GM23248 (cell line): ENCODE measurements at regions not wholly inside any gene's neighbourhood (a gene's known extent, or its start where the extent isn't known, plus 50 kb on each side); places are given as distances from the start of the nearest gene placed in this dataset.

Experiments used
- DNase-seq: peaks from one replicate; pipeline ENCODE4 v3.0.0-alpha.2; 2015
- H2AFZ ChIP-seq: fragments of 200-600 bp; sonication (generic); 2 replicates; pipeline ENCODE4 v1.6.1; 2016; ENCODE audit warnings: antibody characterized with exemption
- H3F3A ChIP-seq: fragments of 200-600 bp; sonication (generic); 2 replicates; pipeline ENCODE4 v1.6.1; 2016; ENCODE audit warnings: mild to moderate bottlenecking, antibody characterized with exemption, mixed run types; ENCODE audit not compliant: insufficient read depth
- H3K27ac ChIP-seq: fragments of 200-600 bp; sonication (generic); 2 replicates; pipeline ENCODE4 v1.5.1; 2016; ENCODE audit warnings: mild to moderate bottlenecking
- H3K27me3 ChIP-seq: fragments of 200-600 bp; sonication (generic); replicated peaks from 2 replicates; pipeline ENCODE4 v1.6.1; 2016; ENCODE audit warnings: mild to moderate bottlenecking; ENCODE audit not compliant: insufficient read depth
- H3K36me3 ChIP-seq: fragments of 200-600 bp; sonication (generic); 2 replicates; pipeline ENCODE4 v1.6.1; 2016; ENCODE audit warnings: low read depth, mild to moderate bottlenecking
- H3K4me1 ChIP-seq: fragments of 200-600 bp; sonication (generic); 2 replicates; pipeline ENCODE4 v1.6.1; 2016; ENCODE audit warnings: mild to moderate bottlenecking; ENCODE audit not compliant: insufficient read depth
- H3K4me2 ChIP-seq: fragments of 200-600 bp; sonication (generic); one replicate; pipeline ENCODE4 v1.6.1; 2016; ENCODE audit warnings: mild to moderate bottlenecking; ENCODE audit not compliant: unreplicated experiment
- H3K4me3 ChIP-seq: fragments of 200-600 bp; sonication (generic); 2 replicates; pipeline ENCODE4 v1.5.1; 2016; ENCODE audit warnings: mild to moderate bottlenecking
- H3K79me2 ChIP-seq: fragments of 200-600 bp; sonication (generic); 2 replicates; pipeline ENCODE4 v1.6.1; 2016; ENCODE audit warnings: mild to moderate bottlenecking; ENCODE audit not compliant: insufficient read depth
- H3K9ac ChIP-seq: fragments of 200-600 bp; sonication (generic); 2 replicates; pipeline ENCODE4 v1.6.1; 2016; ENCODE audit warnings: mild to moderate bottlenecking
- H3K9me2 ChIP-seq: fragments of 200-600 bp; sonication (generic); 2 replicates; pipeline ENCODE4 v1.6.1; 2016; ENCODE audit warnings: mixed run types, mild to moderate bottlenecking, moderate library complexity; ENCODE audit not compliant: insufficient read depth
- H3K9me3 ChIP-seq: fragments of 200-600 bp; sonication (generic); one replicate; pipeline ENCODE4 v1.6.1; 2017; ENCODE audit warnings: low read depth
- H4K20me1 ChIP-seq: fragments of 200-600 bp; sonication (generic); 2 replicates; pipeline ENCODE4 v1.6.0; 2016; ENCODE audit not compliant: insufficient read depth
- EZH2 ChIP-seq: fragments of 200-600 bp; sonication (generic); IDR thresholded peaks from 2 replicates; pipeline ENCODE4 v1.6.1; 2018; ENCODE audit warnings: antibody characterized with exemption, mild to moderate bottlenecking; ENCODE audit not compliant: insufficient read depth, poor library complexity, severe bottlenecking
- EZH2phosphoT487 ChIP-seq: fragments of 200-600 bp; sonication (generic); IDR thresholded peaks from 2 replicates; pipeline ENCODE4 v1.6.1; 2018; ENCODE audit warnings: antibody characterized with exemption, moderate library complexity, mild to moderate bottlenecking, low read depth; ENCODE audit not compliant: insufficient read depth
- WGBS, 2 experiments: methylation state at CpG; one replicate each; pipeline ENCODE4 v1.1.6; 2015 to 2017; ENCODE audit warnings: low lambda C conversion rate in 2 of 2, low coverage in 1 of 2; ENCODE audit errors: missing lambda C conversion rate in 2 of 2; 5-methylcytosine and 5-hydroxymethylcytosine counted together
- in situ Hi-C: fragments of 300-500 bp; cut with MboI; formaldehyde crosslinking; loops from 2 replicates; pipeline ENCODE4 v1.15.0; 2020

- no peak for TF ChIP-seq EZH2phosphoT487
- TF ChIP-seq EZH2 = no peak
- DNase-seq = peak; percentile 8
- H3K4me1 ChIP-seq = no peaks in the 10 kb centered on the region
- no peaks in the 10 kb centered on the region for H3K79me2 ChIP-seq
- H3F3A ChIP-seq = no peaks in the 10 kb centered on the region
- no peak overlapping the region for H3K4me2 ChIP-seq
- in situ Hi-C loops = no loop called here
- no peaks in the 10 kb centered on the region for H3K9me2 ChIP-seq
- H3K9ac ChIP-seq = no peak overlapping the region
- H3K36me3 ChIP-seq = no peaks in the 10 kb centered on the region
- no peak overlapping the region for H3K27ac ChIP-seq
- no peak overlapping the region for H3K4me3 ChIP-seq
- H3K27me3 ChIP-seq = no peaks in the 10 kb centered on the region
- 32 to 36% methylated on average over 1 of the region's 1 CpG for WGBS, 2 experiments
- no peaks in the 10 kb centered on the region for H4K20me1 ChIP-seq
- H2AFZ ChIP-seq = no peak overlapping the region
- H3K9me3 ChIP-seq = no peaks in the 10 kb centered on the region
These were observed 143.6 kb upstream of the ANO5 start for GRCh38 chr11:22049276-22049675.

GRCh38 chr11:22065472-22065871 lies 127.4 kb upstream of the ANO5 start:
- H3F3A ChIP-seq = no peaks in the 10 kb centered on the region
- WGBS, 2 experiments = 0 to 3% methylated on average over 1 of the region's 1 CpG
- no peaks in the 10 kb centered on the region for H3K79me2 ChIP-seq
- no peaks in the 10 kb centered on the region for H4K20me1 ChIP-seq
- no peak overlapping the region for H3K9ac ChIP-seq
- no peak overlapping the region for H3K4me2 ChIP-seq
- H3K9me3 ChIP-seq = no peaks in the 10 kb centered on the region
- no peaks in the 10 kb centered on the region for H3K27me3 ChIP-seq
- no peaks in the 10 kb centered on the region for H3K4me1 ChIP-seq
- H3K4me3 ChIP-seq = no peak overlapping the region
- H3K9me2 ChIP-seq = no peaks in the 10 kb centered on the region
- no peaks in the 10 kb centered on the region for H3K36me3 ChIP-seq
- H2AFZ ChIP-seq = no peak overlapping the region
- in situ Hi-C loops = no loop called here
- no peak overlapping the region for H3K27ac ChIP-seq
- no peak for DNase-seq
- no peak for TF ChIP-seq EZH2phosphoT487
- TF ChIP-seq EZH2 = no peak

GRCh38 chr11:22069844-22070243 lies 123.0 kb upstream of the ANO5 start:
- H3K9me2 ChIP-seq = no peaks in the 10 kb centered on the region; the same call in 1 of the 2 replicates
- no peaks in the 10 kb centered on the region for H3K79me2 ChIP-seq
- no peak overlapping the region for H3K4me2 ChIP-seq
- H3K4me3 ChIP-seq = no peak overlapping the region
- no peak overlapping the region for H3K9ac ChIP-seq
- H2AFZ ChIP-seq = no peak overlapping the region
- 2 to 4% methylated on average over 2 of the region's 2 CpGs for WGBS, 2 experiments
- no peaks in the 10 kb centered on the region for H3K9me3 ChIP-seq
- H3K27me3 ChIP-seq = no peaks in the 10 kb centered on the region
- TF ChIP-seq EZH2phosphoT487 = no peak
- TF ChIP-seq EZH2 = no peak
- H3K36me3 ChIP-seq = no peaks in the 10 kb centered on the region
- H3K27ac ChIP-seq = no peak overlapping the region
- no peaks in the 10 kb centered on the region for H3K4me1 ChIP-seq
- H3F3A ChIP-seq = no peaks in the 10 kb centered on the region
- in situ Hi-C loops = no loop called here
- H4K20me1 ChIP-seq = no peaks in the 10 kb centered on the region
- DNase-seq = no peak

- no peaks in the 10 kb centered on the region for H3K9me3 ChIP-seq
- TF ChIP-seq EZH2 (no peak), EZH2phosphoT487 (no peak)
- no peaks in the 10 kb centered on the region for H4K20me1 ChIP-seq
- H3K4me2 ChIP-seq = no peak overlapping the region
- no peaks in the 10 kb centered on the region for H3K27me3 ChIP-seq
- no peaks in the 10 kb centered on the region for H3K36me3 ChIP-seq
- no peak overlapping the region for H3K4me3 ChIP-seq
- no peak for DNase-seq
- H3K79me2 ChIP-seq = no peaks in the 10 kb centered on the region
- no peak overlapping the region for H3K9ac ChIP-seq
- no peaks in the 10 kb centered on the region; the same call in 1 of the 2 replicates for H3K9me2 ChIP-seq
- 20 to 21% methylated on average over 5 of the region's 5 CpGs for WGBS, 2 experiments
- in situ Hi-C loops = no loop called here
- no peaks in the 10 kb centered on the region for H3F3A ChIP-seq
- H2AFZ ChIP-seq = no peak overlapping the region
- H3K27ac ChIP-seq = no peak overlapping the region
- H3K4me1 ChIP-seq = no peaks in the 10 kb centered on the region
These were observed 116.5 kb upstream of the ANO5 start for GRCh38 chr11:22076271-22076930.
